MM.1S (cell line): ENCODE measurements at regions not wholly inside any gene's neighbourhood (a gene's known extent, or its start where the extent isn't known, plus 50 kb on each side); places are given as distances from the start of the nearest gene placed in this dataset.

Experiments
- DNase-seq: peaks from one replicate; pipeline ENCODE4 v3.0.0-alpha.2; 2015
- H2AFZ ChIP-seq: fragments of 300-600 bp; sonication (generic); 2 replicates; pipeline ENCODE4 v1.6.0; 2016; ENCODE audit warnings: antibody characterized with exemption, low read length
- H3F3A ChIP-seq: fragments of 300-600 bp; sonication (generic); 2 replicates; pipeline ENCODE4 v1.6.1; 2016; ENCODE audit warnings: mild to moderate bottlenecking, antibody characterized with exemption, low read length, moderate library complexity, mixed read lengths; ENCODE audit not compliant: insufficient read depth
- H3K27ac ChIP-seq: fragments of 300-600 bp; sonication (generic); 2 replicates; pipeline ENCODE4 v1.5.1; 2016; ENCODE audit warnings: mild to moderate bottlenecking, low read length
- H3K27me3 ChIP-seq: fragments of 300-600 bp; sonication (generic); replicated peaks from 2 replicates; pipeline ENCODE4 v1.6.0; 2016; ENCODE audit warnings: low read length; ENCODE audit not compliant: insufficient read depth
- H3K36me3 ChIP-seq: fragments of 300-600 bp; sonication (generic); replicated peaks from 2 replicates; pipeline ENCODE4 v1.6.1; 2016; ENCODE audit warnings: mild to moderate bottlenecking, low read length, mixed read lengths; ENCODE audit not compliant: insufficient read depth
- H3K4me1 ChIP-seq: fragments of 300-600 bp; sonication (generic); 2 replicates; pipeline ENCODE4 v1.6.1; 2016; ENCODE audit warnings: low read length, mixed read lengths
- H3K4me2 ChIP-seq: fragments of 300-600 bp; sonication (generic); 2 replicates; pipeline ENCODE4 v1.6.0; 2016; ENCODE audit warnings: low read depth, low read length
- H3K4me3 ChIP-seq: fragments of 300-600 bp; sonication (generic); 2 replicates; pipeline ENCODE4 v1.5.1; 2016; ENCODE audit warnings: low read length, mixed read lengths
- H3K79me2 ChIP-seq: fragments of 300-600 bp; sonication (generic); 2 replicates; pipeline ENCODE4 v1.6.1; 2016; ENCODE audit warnings: mixed run types, low read length, mixed read lengths
- H3K9ac ChIP-seq: fragments of 300-600 bp; sonication (generic); 2 replicates; pipeline ENCODE4 v1.6.1; 2016; ENCODE audit warnings: low read length, mixed read lengths
- H3K9me2 ChIP-seq: fragments of 300-600 bp; sonication (generic); replicated peaks from 2 replicates; pipeline ENCODE4 v1.6.1; 2016; ENCODE audit warnings: mild to moderate bottlenecking, low read length, mixed read lengths; ENCODE audit not compliant: insufficient read depth
- H3K9me3 ChIP-seq: fragments of 300-600 bp; sonication (generic); replicated peaks from 2 replicates; pipeline ENCODE4 v1.6.1; 2016; ENCODE audit warnings: mild to moderate bottlenecking, low read length, mixed read lengths; ENCODE audit not compliant: insufficient read depth
- H4K20me1 ChIP-seq: fragments of 300-600 bp; sonication (generic); 2 replicates; pipeline ENCODE4 v1.6.1; 2016; ENCODE audit warnings: mild to moderate bottlenecking, low read length, moderate library complexity, mixed read lengths; ENCODE audit not compliant: insufficient read depth
- CTCF ChIP-seq: fragments of 300-600 bp; sonication (generic); IDR thresholded peaks from 2 replicates; pipeline ENCODE4 v1.5.1; 2016; ENCODE audit warnings: antibody characterized with exemption, low read length, mixed read lengths
- EZH2 ChIP-seq: fragments of 300-600 bp; sonication (generic); optimal IDR thresholded peaks from 2 replicates; pipeline ENCODE3; 2017; ENCODE audit warnings: low read depth, mild to moderate bottlenecking, antibody characterized with exemption, low read length, mixed read lengths
- EZH2phosphoT487 ChIP-seq: fragments of 300-600 bp; sonication (generic); IDR thresholded peaks from 2 replicates; pipeline ENCODE4 v1.6.1; 2018; ENCODE audit warnings: antibody characterized with exemption, low read length

GRCh38 chr20:19881080-19881840, 123.2 kb downstream of the RIN2 start:
- TF ChIP-seq EZH2phosphoT487 = no peak
- TF ChIP-seq EZH2 = no peak
- no peak for TF ChIP-seq CTCF
- no peak overlapping the region for H2AFZ ChIP-seq

GRCh38 chr20:19881990-19882389, 123.9 kb downstream of the RIN2 start:
- no peak overlapping the region for H3K9ac ChIP-seq
- TF ChIP-seq EZH2 (no peak), EZH2phosphoT487 (no peak), CTCF (no peak)

More at GRCh38 chr20:19881080-19881840, 123.2 kb downstream of the RIN2 start:
- Histone ChIP-seq H4K20me1 (no peaks in the 10 kb centered on the region), H3K27ac (no peak overlapping the region), H3K4me1 (no peaks in the 10 kb centered on the region), H3K27me3 (no peaks in the 10 kb centered on the region), H3K9me2 (no peaks in the 10 kb centered on the region), H3K79me2 (no peaks in the 10 kb centered on the region), H3K4me2 (no peak overlapping the region), H3K9ac (no peak overlapping the region), H3K4me3 (no peak overlapping the region), H3K9me3 (no peaks in the 10 kb centered on the region), H3F3A (no peaks in the 10 kb centered on the region), H3K36me3 (no peaks in the 10 kb centered on the region)
- DNase-seq = no peak

GRCh38 chr20:19882446-19882845, 124.4 kb downstream of the RIN2 start:
- H4K20me1 ChIP-seq = no peaks in the 10 kb centered on the region
- H3K4me3 ChIP-seq = no peak overlapping the region
- H3K36me3 ChIP-seq = no peaks in the 10 kb centered on the region
- H3K4me2 ChIP-seq = no peak overlapping the region
- DNase-seq = no peak
- no peak for TF ChIP-seq EZH2
- no peak for TF ChIP-seq CTCF
- TF ChIP-seq EZH2phosphoT487 = no peak
- H3K4me1 ChIP-seq = no peaks in the 10 kb centered on the region
- H3K9me3 ChIP-seq = no peaks in the 10 kb centered on the region
- H3K9ac ChIP-seq = no peak overlapping the region
- H3K27me3 ChIP-seq = no peaks in the 10 kb centered on the region
- H2AFZ ChIP-seq = no peak overlapping the region
- H3K9me2 ChIP-seq = no peaks in the 10 kb centered on the region
- H3F3A ChIP-seq = no peaks in the 10 kb centered on the region
- no peak overlapping the region for H3K27ac ChIP-seq
- no peaks in the 10 kb centered on the region for H3K79me2 ChIP-seq

More at GRCh38 chr20:19881990-19882389, 123.9 kb downstream of the RIN2 start:
- Histone ChIP-seq H3K36me3 (no peaks in the 10 kb centered on the region), H3K9me2 (no peaks in the 10 kb centered on the region), H3K9me3 (no peaks in the 10 kb centered on the region), H3K27me3 (no peaks in the 10 kb centered on the region), H3F3A (no peaks in the 10 kb centered on the region), H3K4me3 (no peak overlapping the region), H3K4me2 (no peak overlapping the region), H3K4me1 (no peaks in the 10 kb centered on the region), H3K27ac (no peak overlapping the region), H3K79me2 (no peaks in the 10 kb centered on the region), H4K20me1 (no peaks in the 10 kb centered on the region), H2AFZ (no peak overlapping the region)
- no peak for DNase-seq
